HepG2 (cell line): ENCODE measurements at regions not wholly inside any gene's neighbourhood (a gene's known extent, or its start where the extent isn't known, plus 50 kb on each side); places are given as distances from the start of the nearest gene placed in this dataset.

ENCODE experiments used
- ATAC-seq: fragments of 200-7000 bp; cut with Tn5 transposase; 3 replicates; pipeline ENCODE4 v1.9.1; 2020; ENCODE audit warnings: mild to moderate bottlenecking, moderate library complexity
- BruUV-seq: library from RNA; stranded (reverse); fragments of 400-500 nt; replicated peaks from 2 replicates; lab custom pipeline; 2021; lab: Mats Ljungman, UMichigan
- CTCF ChIA-PET: fragments of 300-600 bp; formaldehyde crosslinking; extraction: SDS; loops from one replicate; lab custom pipeline; 2021; ENCODE audit warnings: low total read pairs, inconsistent platforms, low intra/inter-chr PET ratio; lab: Yijun Ruan, JAX
- POLR2A ChIA-PET: fragments of 350-600 bp; sonication (Branson Sonifier 250); formaldehyde crosslinking; loops from one replicate; lab custom pipeline; 2020; ENCODE audit warnings: antibody characterized with exemption, inconsistent platforms; lab: Yijun Ruan, JAX
- DNase-seq: peaks from one replicate; pipeline ENCODE4 v3.0.0-alpha.2; 2015; ENCODE audit warnings: low spot score
- FAIRE-seq: peaks from 3 replicates; lab custom pipeline; 2011; peaks lifted over from hg19 to GRCh38; lab: Jason Lieb, UNC
- H2AFZ ChIP-seq: one replicate; pipeline ENCODE4 v1.6.1; 2011; ENCODE audit warnings: low read length, inconsistent platforms
- H3K27ac ChIP-seq: fragments of 300-600 bp; 3 replicates; pipeline ENCODE4 v1.8.0; 2011; ENCODE audit warnings: mixed run types, mild to moderate bottlenecking, mixed read lengths, low read length, inconsistent platforms; ENCODE audit not compliant: insufficient read depth; ENCODE audit errors: extremely low read length
- H3K27me3 ChIP-seq, 2 experiments: fragments of 200-600 bp in 1 of 2; 2 replicates in 1 of 2; 3 replicates in 1 of 2; pipeline versions ENCODE4 v1.6.0 to v1.8.0; 2011; ENCODE audit warnings: low read length in 2 of 2, mild to moderate bottlenecking in 2 of 2, moderate library complexity in 2 of 2, inconsistent platforms in 1 of 2; ENCODE audit not compliant: insufficient read depth in 2 of 2, control insufficient read depth in 1 of 2
- H3K36me3 ChIP-seq, 2 experiments: fragments of 200-600 bp in 1 of 2; replicated peaks in 1 of 2; 2 replicates in 1 of 2; 3 replicates in 1 of 2; pipeline versions ENCODE4 v1.5.1 to v1.8.0; 2011; ENCODE audit warnings: low read length in 2 of 2, inconsistent platforms in 1 of 2; ENCODE audit not compliant: insufficient read depth in 2 of 2, control insufficient read depth in 1 of 2
- H3K4me1 ChIP-seq: 2 replicates; pipeline ENCODE4 v1.5.1; 2012; ENCODE audit warnings: low read length, inconsistent platforms; ENCODE audit not compliant: insufficient read depth
- H3K4me2 ChIP-seq: 2 replicates; pipeline ENCODE4 v1.6.0; 2011; ENCODE audit warnings: low read depth, low read length, inconsistent platforms
- H3K4me3 ChIP-seq, 3 experiments: fragments of 200-600 bp in 1 of 3; sonication (generic), shearing (Covaris generic) in 1 of 3; replicated peaks in 1 of 3; 2 replicates each; pipeline ENCODE4 v1.5.1; 2011 to 2016; ENCODE audit warnings: low read length in 3 of 3, inconsistent platforms in 2 of 3, low read depth in 2 of 3, mild to moderate bottlenecking in 2 of 3, control low read depth in 1 of 3, mixed read lengths in 1 of 3; ENCODE audit not compliant: insufficient read depth in 1 of 3
- H3K79me2 ChIP-seq: one replicate; pipeline ENCODE4 v1.6.1; 2011; ENCODE audit warnings: low read length, inconsistent platforms; ENCODE audit not compliant: insufficient read depth
- H3K9ac ChIP-seq: 2 replicates; pipeline ENCODE4 v1.6.0; 2011; ENCODE audit warnings: mild to moderate bottlenecking, low read depth, low read length, inconsistent platforms; ENCODE audit not compliant: insufficient read depth
- H3K9me3 ChIP-seq: 2 replicates; pipeline ENCODE4 v1.5.1; 2012; ENCODE audit warnings: mild to moderate bottlenecking, low read length
- H4K20me1 ChIP-seq: 2 replicates; pipeline ENCODE4 v1.6.0; 2011; ENCODE audit warnings: inconsistent platforms, mild to moderate bottlenecking, low read length, moderate library complexity; ENCODE audit not compliant: insufficient read depth
- MAFG ChIP-seq: sonication (generic); formaldehyde crosslinking; IDR thresholded peaks from 2 replicates; pipeline ENCODE4 v1.5.1; 2020; ENCODE audit warnings: mild to moderate bottlenecking, missing genetic modification reagents
- NFKBIZ ChIP-seq: IDR thresholded peaks from 2 replicates; pipeline ENCODE4 v1.6.1; 2018; ENCODE audit warnings: missing genetic modification reagents, missing compliant biosample characterization
- PHF5A ChIP-seq: IDR thresholded peaks from one replicate; pipeline ENCODE4 v1.6.1; 2018; ENCODE audit warnings: low read depth, missing genetic modification reagents; ENCODE audit not compliant: unreplicated experiment
- REXO4 ChIP-seq: sonication (generic); formaldehyde crosslinking; IDR thresholded peaks from 2 replicates; pipeline ENCODE4 v1.8.0; 2022; ENCODE audit warnings: missing genetic modification reagents, mild to moderate bottlenecking, borderline replicate concordance
- RFXANK ChIP-seq: IDR thresholded peaks from 2 replicates; pipeline ENCODE4 v1.6.1; 2016
- RXRB ChIP-seq: IDR thresholded peaks from 2 replicates; pipeline ENCODE4 v1.6.1; 2016; ENCODE audit warnings: borderline replicate concordance, missing genetic modification reagents, missing compliant biosample characterization
- SIN3B ChIP-seq: fragments of 150-350 bp; IDR thresholded peaks from 2 replicates; pipeline ENCODE4 v1.6.1; 2014; ENCODE audit warnings: low read length
- ZBTB38 ChIP-seq: sonication (generic); formaldehyde crosslinking; IDR thresholded peaks from 2 replicates; pipeline ENCODE4 v1.5.1; 2020; ENCODE audit warnings: mild to moderate bottlenecking, missing genetic modification reagents
- ZNF430 ChIP-seq: sonication (generic); formaldehyde crosslinking; IDR thresholded peaks from 2 replicates; pipeline ENCODE4 v1.9.0; 2021; ENCODE audit warnings: mild to moderate bottlenecking, missing genetic modification reagents
- ZNF510 ChIP-seq: sonication (generic); formaldehyde crosslinking; IDR thresholded peaks from 2 replicates; pipeline ENCODE4 v1.4.0; 2020; ENCODE audit warnings: low read depth, mild to moderate bottlenecking, missing genetic modification reagents
- ZNF614 ChIP-seq: IDR thresholded peaks from 2 replicates; pipeline ENCODE4 v1.6.1; 2018; ENCODE audit warnings: missing biosample characterization, missing genetic modification reagents, inconsistent platforms, borderline replicate concordance
- WGBS: methylation state at CpG from one replicate; pipeline ENCODE4 v1.1.6; 2017; ENCODE audit warnings: low lambda C conversion rate; 5-methylcytosine and 5-hydroxymethylcytosine counted together
- in situ Hi-C: cut with HindIII; loops from 2 replicates; pipeline ENCODE4 v1.10.0; 2017; ENCODE audit warnings: low pct_unique_long_range_greater_than_20kb; ENCODE audit not compliant: extremely low pct_ligation_motif_present
- intact Hi-C: fragments of 100-400 bp; cut with micrococcal nuclease; formaldehyde crosslinking; loops from one replicate; pipeline ENCODE4 v1.10.0; 2022; ENCODE audit not compliant: unreplicated experiment
- TF ChIP-seq, protein P1 (sequence below): sonication (generic); formaldehyde crosslinking; IDR thresholded peaks from 2 replicates; pipeline ENCODE4 v1.4.0; 2020; ENCODE audit warnings: missing genetic modification reagents, borderline replicate concordance

DNA sequence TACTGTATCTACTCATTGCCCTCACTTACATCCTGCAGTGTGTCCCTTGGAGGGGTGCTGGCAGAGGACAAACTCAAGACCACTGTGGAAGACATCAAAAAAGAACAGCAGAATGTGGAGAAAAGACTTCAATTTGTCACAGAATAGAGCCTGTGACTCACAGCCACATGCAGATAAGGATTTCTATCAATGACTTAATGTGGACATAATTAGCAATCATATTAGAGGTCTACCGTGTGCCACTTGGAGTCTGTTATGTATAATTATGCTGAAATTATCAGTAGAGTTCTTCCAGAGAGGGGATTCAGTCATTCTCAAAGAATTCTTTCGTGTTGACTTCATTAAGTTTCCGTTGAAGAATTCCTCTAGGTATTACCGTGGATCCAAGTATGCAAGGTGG is 473.5 kb downstream of the MIAT start:
- TF ChIP-seq, protein P1, sequence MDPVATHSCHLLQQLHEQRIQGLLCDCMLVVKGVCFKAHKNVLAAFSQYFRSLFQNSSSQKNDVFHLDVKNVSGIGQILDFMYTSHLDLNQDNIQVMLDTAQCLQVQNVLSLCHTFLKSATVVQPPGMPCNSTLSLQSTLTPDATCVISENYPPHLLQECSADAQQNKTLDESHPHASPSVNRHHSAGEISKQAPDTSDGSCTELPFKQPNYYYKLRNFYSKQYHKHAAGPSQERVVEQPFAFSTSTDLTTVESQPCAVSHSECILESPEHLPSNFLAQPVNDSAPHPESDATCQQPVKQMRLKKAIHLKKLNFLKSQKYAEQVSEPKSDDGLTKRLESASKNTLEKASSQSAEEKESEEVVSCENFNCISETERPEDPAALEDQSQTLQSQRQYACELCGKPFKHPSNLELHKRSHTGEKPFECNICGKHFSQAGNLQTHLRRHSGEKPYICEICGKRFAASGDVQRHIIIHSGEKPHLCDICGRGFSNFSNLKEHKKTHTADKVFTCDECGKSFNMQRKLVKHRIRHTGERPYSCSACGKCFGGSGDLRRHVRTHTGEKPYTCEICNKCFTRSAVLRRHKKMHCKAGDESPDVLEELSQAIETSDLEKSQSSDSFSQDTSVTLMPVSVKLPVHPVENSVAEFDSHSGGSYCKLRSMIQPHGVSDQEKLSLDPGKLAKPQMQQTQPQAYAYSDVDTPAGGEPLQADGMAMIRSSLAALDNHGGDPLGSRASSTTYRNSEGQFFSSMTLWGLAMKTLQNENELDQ (CRISPR knock-in tag): no peak
- TF ChIP-seq ZNF614: no peak
- TF ChIP-seq ZNF430 (CRISPR knock-in tag): no peak
- no peak for TF ChIP-seq MAFG (CRISPR knock-in tag)
- TF ChIP-seq ZNF510 (CRISPR knock-in tag): no peak
- TF ChIP-seq PHF5A (CRISPR knock-in tag): no peak
- TF ChIP-seq ZBTB38 (CRISPR knock-in tag): no peak
- no peak for TF ChIP-seq RXRB (CRISPR knock-in tag)
- TF ChIP-seq RFXANK (CRISPR knock-in tag): no peak
- no peak for TF ChIP-seq SIN3B
- no peak for TF ChIP-seq NFKBIZ (CRISPR knock-in tag)
- no peak for TF ChIP-seq REXO4 (CRISPR knock-in tag)
- Histone ChIP-seq H4K20me1 (no peaks in the 10 kb centered on the region), H3K9me3 (no peaks in the 10 kb centered on the region), H3K4me2 (no peak overlapping the region), H3K36me3 (no peaks in the 10 kb centered on the region), H3K4me3 (no peak overlapping the region), H3K27me3 (peaks cover 3 to 24% of the 10 kb centered on the region in 2 experiments; a peak in 4 of 5 replicates), H2AFZ (no peak overlapping the region), H3K9ac (no peak overlapping the region), H3K79me2 (no peaks in the 10 kb centered on the region), H3K4me1 (no peaks in the 10 kb centered on the region), H3K27ac (no peak overlapping the region)
- no TSS peak for BruUV-seq
- in situ Hi-C loops: no loop called here
- intact Hi-C loops: no loop called here
- CTCF ChIA-PET: no interaction called here
- no peak for FAIRE-seq
- no peak for DNase-seq
- 15% methylated on average over 4 of the region's 4 CpGs for WGBS
- POLR2A ChIA-PET: no interaction called here
- no peak for ATAC-seq
